NCI-H345 (cell line): ENCODE measurements at regions not wholly inside any gene's neighbourhood (a gene's known extent, or its start where the extent isn't known, plus 50 kb on each side); places are given as distances from the start of the nearest gene placed in this dataset.

ENCODE experiments used
- DNase-seq: peaks from one replicate; lab custom pipeline; 2025; lab: John Stamatoyannopoulos, UW

- DNase-seq, result no peak
Measured at GRCh38 chr4:152021788-152022438, 261.1 kb upstream of the GATB start.

GRCh38 chr4:152020073-152020472, 259.3 kb upstream of the GATB start:
- no peak for DNase-seq

DNA sequence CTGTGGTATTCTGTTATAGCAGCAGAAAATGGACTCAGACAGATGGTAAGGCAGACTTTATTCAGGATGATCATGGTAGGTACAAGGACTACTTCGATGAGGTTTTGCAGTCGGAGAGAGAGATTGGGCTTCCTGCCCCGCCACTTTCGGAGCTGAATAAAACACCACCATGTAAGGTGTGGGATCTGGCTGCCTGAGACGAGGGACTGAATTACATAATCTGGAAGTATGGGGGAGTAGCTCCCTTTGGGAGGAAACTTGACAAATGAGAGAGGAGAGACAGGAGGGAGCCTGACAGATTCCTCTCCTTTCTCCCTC, 255.5 kb upstream of the GATB start:
- DNase-seq, result no peak

DNA sequence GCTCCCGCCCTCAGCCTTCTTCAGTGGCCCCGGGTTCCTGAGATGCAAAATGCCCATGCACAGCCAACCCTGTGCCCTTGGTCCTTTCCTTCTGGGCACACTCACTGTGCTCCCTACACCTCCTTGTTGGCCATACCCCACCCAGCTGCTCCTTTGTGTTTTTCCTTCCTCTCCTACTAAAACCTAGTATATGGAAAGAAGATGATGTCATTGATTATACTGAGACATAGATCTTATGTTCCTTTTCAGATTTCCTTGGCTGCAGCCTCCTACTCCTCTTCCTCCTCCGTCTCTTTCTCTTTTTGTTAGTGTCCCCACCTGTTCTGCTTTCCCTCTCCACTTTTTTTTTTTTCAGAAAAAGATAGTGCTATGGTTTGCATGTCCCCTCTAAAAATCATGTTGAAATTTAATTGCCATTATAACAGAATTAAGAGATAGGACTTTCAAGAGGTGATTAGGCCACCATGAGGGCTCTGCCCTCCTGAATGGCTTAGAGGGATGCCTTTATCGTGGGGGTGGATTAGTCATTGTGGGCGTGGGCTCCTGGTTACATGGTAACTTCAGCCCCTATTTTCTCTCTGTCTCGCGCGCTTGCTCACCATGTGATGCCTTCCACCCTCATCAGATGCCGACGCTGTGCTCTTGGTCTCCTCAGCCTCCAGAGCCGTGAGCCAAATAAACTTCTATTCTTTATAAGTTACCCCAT, 254.9 kb upstream of the GATB start:
- no peak for DNase-seq

GRCh38 chr4:152014280-152014679, 253.5 kb upstream of the GATB start:
- DNase-seq, result peak; percentile 15

GRCh38 chr4:152011469-152011868, 250.7 kb upstream of the GATB start:
- DNase-seq, result no peak

DNA sequence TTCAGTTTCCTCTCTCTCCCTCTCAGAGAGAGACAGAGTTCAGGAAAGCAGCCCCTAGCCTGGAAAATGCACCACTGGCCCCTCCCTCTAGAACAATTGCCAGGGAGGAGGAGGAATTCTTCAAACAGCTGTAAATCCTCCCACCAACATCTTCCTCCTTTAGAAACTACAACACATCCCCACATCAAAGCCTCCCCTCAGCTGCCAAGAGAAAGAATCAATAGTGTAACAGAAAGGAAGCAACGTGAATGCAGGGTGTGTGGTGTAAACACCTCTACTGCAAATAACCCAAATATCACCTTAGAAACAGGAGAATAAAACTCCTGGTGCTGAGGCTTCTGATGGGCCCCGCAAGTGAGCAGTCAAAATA, 249.9 kb upstream of the GATB start:
- DNase-seq, result no peak

GRCh38 chr4:152009983-152010709, 249.3 kb upstream of the GATB start:
- no peak for DNase-seq

- DNase-seq, result no peak
Measured at GRCh38 chr4:152009031-152009670, 248.3 kb upstream of the GATB start.

DNA sequence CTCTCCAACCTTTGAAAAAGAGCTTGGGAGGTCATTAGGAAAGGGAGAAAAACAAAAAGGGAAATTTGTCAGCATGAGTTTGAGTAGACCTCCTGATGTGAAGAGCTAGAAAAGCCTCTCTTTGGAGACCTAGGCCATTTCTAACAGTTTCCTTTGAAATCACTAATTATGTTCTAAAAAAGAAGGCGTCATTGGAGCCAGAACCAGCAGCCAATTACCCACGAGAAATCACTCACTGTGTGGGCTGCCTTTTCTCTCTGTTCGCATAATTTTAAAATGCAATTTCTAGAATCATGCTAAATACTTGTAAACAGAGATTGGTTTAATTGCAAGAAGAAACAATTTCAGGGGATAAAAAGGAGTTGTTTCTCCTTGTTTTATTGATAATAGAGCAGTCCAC, 246.3 kb upstream of the GATB start:
- DNase-seq, result no peak

DNA sequence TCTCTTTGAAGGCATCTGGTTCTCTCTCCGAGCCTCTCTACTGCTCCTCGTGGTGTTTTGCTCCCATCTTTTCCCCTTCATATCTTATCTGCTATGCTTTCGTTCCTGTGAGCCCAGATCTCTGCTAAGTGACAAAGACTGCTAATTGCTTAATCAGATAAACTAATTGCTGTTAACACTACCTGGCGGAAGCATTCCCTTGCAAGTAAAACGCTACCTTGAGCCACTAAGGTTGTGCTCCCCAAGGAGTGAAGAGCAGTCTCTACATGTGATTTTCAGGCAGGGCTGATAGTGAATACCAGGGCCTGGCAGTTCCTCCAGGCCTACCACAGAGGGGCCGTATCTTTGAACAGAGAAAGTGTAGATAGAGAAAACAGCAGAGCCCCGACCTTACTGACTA, 244.0 kb upstream of the GATB start:
- no peak for DNase-seq

GRCh38 chr4:152000518-152000917, 239.7 kb upstream of the GATB start:
- no peak for DNase-seq

DNA sequence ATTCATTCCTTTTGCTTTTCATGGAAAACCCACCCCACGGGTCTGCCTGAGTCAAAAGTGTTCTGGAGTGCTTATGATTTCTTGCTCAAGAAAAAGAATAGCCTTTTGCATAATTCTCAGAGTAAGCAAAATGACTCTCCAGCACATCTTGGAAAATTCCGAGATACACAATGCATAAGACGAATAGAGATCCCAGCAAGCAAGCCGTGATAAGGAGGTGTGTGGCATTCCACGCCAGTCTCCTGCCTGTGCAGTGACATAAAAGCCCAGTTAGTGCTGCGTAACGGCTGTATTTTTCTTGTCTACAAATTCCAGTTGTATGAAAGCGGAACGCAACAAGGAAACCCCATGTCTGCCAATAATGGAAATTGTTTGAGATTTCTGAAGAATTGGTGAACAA, 237.9 kb upstream of the GATB start:
- no peak for DNase-seq

DNA sequence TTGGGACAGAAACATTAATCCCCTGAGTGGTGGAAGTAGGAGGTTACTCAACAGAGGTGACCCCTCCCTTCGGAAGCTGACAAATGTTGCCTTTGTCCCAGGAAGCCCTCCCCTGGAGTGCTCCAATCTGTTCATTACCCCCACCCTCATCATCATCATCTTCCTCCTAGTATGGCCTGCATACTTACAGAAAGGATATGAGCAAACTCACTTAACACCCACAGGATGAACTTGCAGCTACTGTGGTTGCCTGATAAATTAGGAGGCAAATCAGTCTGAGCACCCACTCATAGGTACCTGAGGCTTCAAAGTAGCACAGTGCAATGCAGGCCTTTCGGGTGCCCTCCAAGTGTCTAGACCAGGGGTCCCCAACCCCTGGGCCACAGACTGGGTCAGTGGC, 236.7 kb upstream of the GATB start:
- DNase-seq, result no peak

DNA sequence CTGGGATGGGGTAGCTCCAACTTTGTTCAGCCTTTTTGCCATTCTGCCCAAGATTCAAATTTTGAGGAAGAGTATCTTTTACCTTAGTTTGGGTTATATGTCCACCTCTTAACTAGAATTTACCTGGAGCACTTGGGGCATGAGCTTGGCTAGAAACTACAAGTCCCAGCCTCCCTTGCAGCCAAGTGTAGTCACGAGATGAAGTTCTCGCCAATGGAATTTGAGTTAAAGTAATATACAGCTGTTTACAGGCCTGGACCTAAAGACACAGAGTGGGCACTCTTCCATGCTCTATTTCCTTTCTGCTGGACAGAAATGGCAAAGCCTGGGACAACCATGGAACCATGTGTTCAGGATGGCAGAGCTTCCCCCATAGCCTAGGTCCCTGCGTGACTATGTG, 233.6 kb upstream of the GATB start:
- no peak for DNase-seq

DNA sequence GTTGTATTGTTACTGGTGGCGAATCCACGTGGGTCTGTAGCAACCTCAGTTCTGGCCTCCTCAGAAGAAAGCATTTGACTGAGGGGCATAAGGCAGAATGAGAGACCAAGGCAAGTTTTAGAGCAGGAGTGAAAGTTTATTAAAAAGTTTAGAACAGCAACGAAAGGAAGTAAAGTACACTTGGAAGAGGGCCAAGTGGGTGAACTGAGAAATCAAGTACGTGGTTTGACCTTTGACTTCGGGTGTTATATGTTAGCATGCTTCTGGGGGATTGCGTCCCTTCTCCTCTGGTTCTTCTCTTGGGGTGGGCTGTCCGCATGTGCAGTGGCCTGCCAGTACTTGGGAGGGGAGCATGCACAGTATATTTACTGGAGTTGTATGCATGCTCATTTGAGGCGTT, 232.7 kb upstream of the GATB start:
- DNase-seq, result no peak

DNA sequence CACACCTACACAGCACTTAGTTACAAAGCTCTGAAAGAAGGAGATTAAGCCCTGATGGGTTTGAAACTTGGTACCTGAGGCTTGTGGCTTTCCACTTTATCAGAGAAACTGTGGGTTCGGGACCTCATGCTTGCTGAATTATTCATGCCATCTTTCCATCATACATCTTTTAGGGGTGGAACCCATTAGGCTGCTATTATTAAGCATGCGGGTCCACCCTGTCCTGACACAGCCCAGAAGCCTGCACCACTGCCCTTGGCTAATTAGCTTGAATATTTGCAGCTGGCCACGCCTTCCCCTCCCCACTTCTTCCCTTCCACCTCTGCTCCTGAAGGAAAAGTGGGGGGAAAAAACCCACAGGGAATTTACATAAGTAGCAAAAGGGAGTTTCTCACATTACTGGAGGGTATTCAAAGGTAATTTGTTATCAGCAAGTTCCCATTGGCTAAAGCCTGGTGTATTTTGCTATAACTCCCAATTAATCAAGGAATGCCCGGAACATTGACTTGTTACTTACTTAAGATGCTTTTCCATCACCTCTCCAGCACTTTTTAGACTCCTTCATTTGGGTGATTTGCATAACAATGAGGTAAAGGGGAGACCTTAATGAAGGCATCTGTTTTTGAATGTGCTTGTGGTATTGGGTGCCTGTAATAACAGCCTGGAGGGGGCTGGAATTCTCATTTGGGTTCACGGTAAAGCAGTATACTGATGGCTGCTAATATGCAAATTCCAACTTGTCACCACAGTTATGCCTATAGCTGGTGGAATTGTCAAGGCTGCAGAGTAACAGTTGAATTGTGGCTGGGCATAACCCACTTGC, 231.7 kb upstream of the GATB start:
- DNase-seq, result no peak

GRCh38 chr4:151991884-151992167, 231.0 kb upstream of the GATB start:
- DNase-seq, result no peak

DNA sequence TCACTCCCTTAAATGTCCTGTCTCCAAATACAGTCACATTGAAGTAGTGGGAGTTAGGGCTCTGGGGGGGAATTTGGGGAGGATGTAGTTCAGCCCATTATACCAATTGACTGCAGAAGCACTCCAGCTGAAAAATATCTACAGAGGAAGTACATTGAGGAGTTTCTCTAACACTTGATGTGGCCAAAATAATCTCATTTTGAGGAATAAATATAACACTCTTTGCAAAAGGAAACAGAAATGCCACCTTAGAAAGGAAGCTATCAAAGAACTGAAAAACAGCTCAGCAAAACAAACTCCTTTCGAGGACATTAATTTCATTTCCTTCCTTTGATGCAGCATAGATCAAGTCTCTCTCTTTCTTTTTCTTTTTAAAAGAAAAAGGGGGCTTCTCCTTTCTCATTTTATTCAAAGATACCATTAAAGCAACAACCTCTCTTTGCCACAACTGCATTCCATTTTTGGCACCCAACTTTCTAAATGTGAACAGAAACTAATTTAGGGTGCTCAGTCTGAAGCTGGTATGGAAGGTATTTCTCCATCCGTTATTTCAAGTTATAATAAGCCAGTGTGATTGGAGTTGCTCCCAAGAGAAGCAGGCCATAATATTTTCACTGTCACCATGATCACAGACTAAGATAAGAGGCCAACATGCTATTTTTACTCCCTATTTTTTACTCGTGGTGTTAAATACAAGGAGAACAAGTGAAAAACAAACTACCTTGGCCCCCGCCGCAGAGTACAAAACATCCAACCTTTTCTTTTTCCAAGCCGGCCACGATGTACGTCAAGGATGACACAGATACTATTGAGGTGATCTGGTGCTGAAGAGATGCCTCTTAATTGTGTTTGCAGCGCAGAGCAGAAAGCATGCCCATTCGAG, 230.4 kb upstream of the GATB start:
- no peak for DNase-seq

- DNase-seq, result no peak
Measured at GRCh38 chr4:151990201-151990600, 229.4 kb upstream of the GATB start.

- no peak for DNase-seq
Measured at GRCh38 chr4:151988591-151988990, 227.8 kb upstream of the GATB start.
